ENCODE measurements at regions not wholly inside any gene's neighbourhood (a gene's known extent, or its start where the extent isn't known, plus 50 kb on each side); places are given as distances from the start of the nearest gene placed in this dataset.
A peak's percentile ranks its signal among the peaks of the same experiment; 100 is the strongest.
"Not testable (repeated sequence)": the region's sequence is repeated elsewhere in the genome, so short reads cannot be mapped to it uniquely, and the experiment has no call there.

- DNase-seq = no peak
Measured at GRCh38 chr3:110248666-110249065, 823.0 kb upstream of the NECTIN3 start.

- no peak for DNase-seq
Measured at GRCh38 chr3:110253794-110254193, 817.8 kb upstream of the NECTIN3 start.

GRCh38 chr3:110254591-110254990 is 817.0 kb upstream of the NECTIN3 start:
- no peak for DNase-seq

- DNase-seq = no peak
Measured at GRCh38 chr3:110261141-110261540, 810.5 kb upstream of the NECTIN3 start.

- DNase-seq = no peak
Measured at GRCh38 chr3:110262896-110263295, 808.7 kb upstream of the NECTIN3 start.

- no peak for DNase-seq
Measured at GRCh38 chr3:110265302-110265701, 806.3 kb upstream of the NECTIN3 start.

- no peak for DNase-seq
Measured at GRCh38 chr3:110267304-110267845, 804.2 kb upstream of the NECTIN3 start.

GRCh38 chr3:110272525-110272924 is 799.1 kb upstream of the NECTIN3 start:
- DNase-seq = peak; percentile 1

GRCh38 chr3:110291886-110292501 is 779.6 kb upstream of the NECTIN3 start:
- no peak for DNase-seq

- no peak for DNase-seq
Measured at GRCh38 chr3:110293660-110294059, 778.0 kb upstream of the NECTIN3 start.

GRCh38 chr3:110296885-110297284 is 774.7 kb upstream of the NECTIN3 start:
- no peak for DNase-seq

GRCh38 chr3:110301781-110302180 is 769.8 kb upstream of the NECTIN3 start:
- no peak for DNase-seq

- no peak for DNase-seq
Measured at GRCh38 chr3:110307065-110307809, 764.4 kb upstream of the NECTIN3 start.

- no peak for DNase-seq
Measured at GRCh38 chr3:110311541-110311940, 760.1 kb upstream of the NECTIN3 start.

GRCh38 chr3:110314512-110315114 is 757.0 kb upstream of the NECTIN3 start:
- DNase-seq = peak; percentile 20

- DNase-seq = no peak
Measured at GRCh38 chr3:110318108-110318507, 753.5 kb upstream of the NECTIN3 start.

- no peak for DNase-seq
Measured at GRCh38 chr3:110323349-110323748, 748.3 kb upstream of the NECTIN3 start.

GRCh38 chr3:110324171-110324705 is 747.4 kb upstream of the NECTIN3 start:
- DNase-seq = no peak

GRCh38 chr3:110327870-110328269 is 743.7 kb upstream of the NECTIN3 start:
- no peak for DNase-seq

GRCh38 chr3:110331562-110331961 is 740.1 kb upstream of the NECTIN3 start:
- DNase-seq = not testable (repeated sequence)

- no peak for DNase-seq
Measured at GRCh38 chr3:110332629-110333028, 739.0 kb upstream of the NECTIN3 start.

- DNase-seq = no peak
Measured at GRCh38 chr3:110341047-110341446, 730.6 kb upstream of the NECTIN3 start.

- DNase-seq = no peak
Measured at GRCh38 chr3:110343376-110343775, 728.2 kb upstream of the NECTIN3 start.

- no peak for DNase-seq
Measured at GRCh38 chr3:110343945-110344344, 727.7 kb upstream of the NECTIN3 start.

Data from NCI-H510A (cell line).